ENCODE measurements at regions not wholly inside any gene's neighbourhood (a gene's known extent, or its start where the extent isn't known, plus 50 kb on each side); places are given as distances from the start of the nearest gene placed in this dataset.
"Not testable (repeated sequence)": the region's sequence is repeated elsewhere in the genome, so short reads cannot be mapped to it uniquely, and the experiment has no call there.

- DNase-seq = no peak
These were observed 122.1 kb upstream of the SLC39A10 start for GRCh38 chr2:195534971-195535370.

DNA sequence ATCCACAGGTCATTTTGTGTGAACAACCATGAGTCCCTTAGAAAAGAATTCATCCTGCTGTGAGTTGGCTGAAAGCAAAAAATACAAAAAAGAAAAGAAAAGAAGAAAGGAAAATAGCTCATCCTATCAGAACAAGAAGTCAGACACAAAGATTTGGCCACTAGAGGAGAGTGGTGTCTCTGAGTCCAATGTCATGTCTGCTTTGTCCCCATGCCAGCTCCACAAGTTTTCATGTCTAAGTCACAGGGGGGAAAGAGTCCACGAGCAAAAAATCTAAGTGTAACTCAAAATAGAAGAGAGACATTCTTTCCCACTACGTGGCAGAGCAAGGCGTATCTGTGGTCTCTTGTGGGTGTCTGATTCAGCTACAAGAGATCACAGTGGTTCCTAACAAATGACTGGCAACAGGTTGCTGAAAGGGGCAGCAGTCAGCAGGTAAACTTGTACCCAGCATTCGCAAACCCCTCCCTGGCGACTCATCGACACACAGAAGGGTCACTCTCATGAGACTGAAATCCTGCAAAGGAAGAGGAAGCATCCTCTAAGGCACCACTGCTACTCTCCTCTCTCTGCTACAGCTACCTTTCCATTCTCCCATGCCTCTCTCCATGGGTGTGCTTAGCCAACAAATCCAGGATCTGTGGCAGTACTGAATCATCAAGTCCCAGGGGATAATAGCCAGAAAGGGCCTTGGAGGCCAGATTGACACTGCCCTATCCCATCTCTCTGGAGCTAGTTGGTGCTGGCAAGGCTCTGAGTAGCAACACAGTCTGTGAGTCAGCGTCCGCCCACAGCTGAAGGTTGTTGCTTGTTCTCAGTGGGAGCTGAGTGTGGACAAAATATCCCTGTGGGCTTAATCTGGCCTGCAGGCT lies 123.0 kb upstream of the SLC39A10 start:
- peak; percentile 87 for DNase-seq

DNA sequence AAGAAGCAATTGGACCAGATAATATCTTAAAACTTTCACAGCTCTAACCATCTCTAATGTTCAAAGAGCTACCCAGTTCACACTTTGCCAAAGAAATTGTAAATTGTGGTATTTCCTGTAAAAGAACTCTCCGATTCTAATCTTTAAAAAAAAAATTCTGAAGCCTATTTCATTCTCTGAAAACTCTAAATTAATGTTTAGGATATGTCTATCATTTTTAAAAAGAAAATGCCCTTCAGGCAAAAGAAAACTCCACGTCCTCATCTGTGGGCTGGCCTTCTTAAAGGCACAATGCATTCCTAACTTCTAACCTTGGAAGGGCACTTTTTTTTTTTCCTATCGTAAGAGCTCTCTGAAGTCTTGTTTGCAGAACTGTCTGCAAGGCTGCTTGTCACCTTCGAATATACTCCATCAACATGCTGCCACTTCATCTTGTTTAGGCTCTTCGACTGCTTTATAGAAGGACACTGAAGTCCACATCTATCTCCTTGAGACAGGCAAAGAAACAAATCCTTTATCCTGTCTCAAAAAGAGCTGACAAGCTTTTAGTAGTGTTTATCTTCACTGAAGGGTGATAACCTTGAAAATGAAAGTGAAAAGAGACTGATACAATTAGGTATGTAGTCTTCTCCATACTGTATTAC lies 124.3 kb upstream of the SLC39A10 start:
- peak; percentile 55 for DNase-seq

DNA sequence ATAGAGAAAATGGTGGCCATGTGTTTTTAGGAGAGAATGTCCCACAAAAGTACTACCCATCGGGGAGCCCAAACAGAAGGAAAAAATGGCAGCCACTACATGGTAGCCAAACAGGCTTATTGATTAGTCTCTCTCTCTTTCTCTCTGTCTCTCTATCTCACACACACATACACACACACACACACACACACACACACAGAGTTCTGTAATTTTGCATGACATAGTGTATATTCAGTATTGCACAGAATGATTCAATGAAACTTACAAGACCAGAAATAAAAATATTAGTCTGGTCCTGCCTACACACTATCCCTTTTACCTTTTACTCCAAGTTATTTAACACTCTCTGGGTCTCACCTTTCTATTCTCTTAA lies 124.8 kb upstream of the SLC39A10 start:
- no peak for DNase-seq

GRCh38 chr2:195531754-195532153 lies 125.3 kb upstream of the SLC39A10 start:
- DNase-seq = no peak

GRCh38 chr2:195523242-195523641 lies 133.8 kb upstream of the SLC39A10 start:
- not testable (repeated sequence) for DNase-seq

DNA sequence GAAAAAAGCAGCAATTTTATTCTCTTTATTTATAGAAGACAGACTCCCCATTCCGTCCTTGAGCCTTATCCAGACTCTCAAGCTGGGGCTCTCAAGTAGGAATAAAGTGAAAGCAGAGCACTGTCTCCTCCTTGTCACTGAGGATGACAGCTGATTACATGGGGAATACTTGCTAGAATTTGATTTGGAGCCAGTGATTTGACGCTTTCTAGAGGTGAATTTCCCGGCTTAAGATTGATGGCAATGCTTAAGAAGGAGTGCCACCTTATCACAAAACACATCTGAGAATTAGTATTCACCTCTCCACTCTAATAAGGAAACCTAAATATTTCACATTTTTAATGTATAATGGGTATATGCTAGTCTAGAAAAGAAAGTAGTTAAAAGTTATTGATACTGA lies 135.4 kb upstream of the SLC39A10 start:
- DNase-seq = no peak

- DNase-seq = no peak
These were observed 136.3 kb upstream of the SLC39A10 start for GRCh38 chr2:195520671-195521155.

DNA sequence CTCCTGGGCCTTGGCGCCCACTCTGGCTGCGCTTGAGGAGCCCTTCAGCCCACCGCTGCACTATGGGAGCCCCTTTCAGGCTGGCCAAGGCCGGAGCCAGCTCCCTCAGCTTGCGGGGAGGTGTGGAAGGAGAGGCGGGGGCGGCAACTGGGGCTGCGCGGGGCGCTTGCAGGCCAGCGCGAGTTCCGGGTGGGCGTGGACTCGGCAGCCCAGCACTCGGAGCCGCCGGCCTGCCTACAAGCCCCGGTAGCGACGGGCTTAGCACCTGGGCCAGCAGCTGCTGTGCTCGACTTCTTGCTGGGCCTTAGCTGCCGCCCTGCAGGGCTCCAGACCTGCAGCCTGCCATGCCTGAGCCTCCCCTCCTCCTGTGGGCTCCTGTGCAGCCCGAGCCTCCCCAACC lies 141.5 kb upstream of the SLC39A10 start:
- DNase-seq = no peak

DNA sequence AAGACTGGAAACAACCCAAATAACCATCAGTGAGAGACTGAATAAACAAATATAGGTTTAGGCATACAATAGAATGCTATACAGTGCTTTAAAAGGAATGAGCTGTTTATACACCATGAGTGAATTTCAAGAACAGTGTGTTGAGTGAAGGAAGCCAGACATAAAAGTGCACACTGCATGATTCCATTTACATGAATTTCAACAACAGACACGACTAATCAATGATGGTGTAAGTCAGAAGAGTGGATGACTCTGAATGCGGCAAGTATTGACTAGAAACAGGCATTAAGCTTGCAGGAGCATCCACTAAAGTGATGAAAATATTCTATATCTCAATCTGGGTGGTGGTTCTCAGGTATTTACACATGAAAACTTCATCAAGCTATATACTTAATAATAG lies 142.7 kb upstream of the SLC39A10 start:
- no peak for DNase-seq

DNA sequence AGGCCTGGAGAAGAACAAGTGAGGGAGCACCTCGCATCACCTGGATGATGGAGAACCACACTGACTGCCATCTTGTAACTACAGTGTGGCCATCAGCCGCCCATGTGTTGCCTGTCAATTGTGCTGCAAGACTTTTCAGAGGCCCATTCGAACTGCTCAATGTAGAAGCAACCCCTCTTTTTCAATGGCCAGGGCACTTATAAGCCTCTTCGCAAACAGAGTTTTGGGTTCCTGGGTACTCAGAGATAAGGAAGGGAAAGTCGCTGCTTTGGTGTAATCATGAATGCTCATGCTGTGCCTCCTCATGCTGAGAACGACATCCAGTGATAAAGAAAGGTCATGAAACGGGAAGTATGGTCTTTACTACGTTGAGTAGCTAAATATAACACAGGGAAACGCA lies 143.9 kb upstream of the SLC39A10 start:
- no peak for DNase-seq

- DNase-seq = no peak
These were observed 147.5 kb upstream of the SLC39A10 start for GRCh38 chr2:195509551-195509950.

- DNase-seq = no peak
These were observed 148.9 kb upstream of the SLC39A10 start for GRCh38 chr2:195508139-195508455.

GRCh38 chr2:195507447-195508138 lies 149.4 kb upstream of the SLC39A10 start:
- DNase-seq = no peak

DNA sequence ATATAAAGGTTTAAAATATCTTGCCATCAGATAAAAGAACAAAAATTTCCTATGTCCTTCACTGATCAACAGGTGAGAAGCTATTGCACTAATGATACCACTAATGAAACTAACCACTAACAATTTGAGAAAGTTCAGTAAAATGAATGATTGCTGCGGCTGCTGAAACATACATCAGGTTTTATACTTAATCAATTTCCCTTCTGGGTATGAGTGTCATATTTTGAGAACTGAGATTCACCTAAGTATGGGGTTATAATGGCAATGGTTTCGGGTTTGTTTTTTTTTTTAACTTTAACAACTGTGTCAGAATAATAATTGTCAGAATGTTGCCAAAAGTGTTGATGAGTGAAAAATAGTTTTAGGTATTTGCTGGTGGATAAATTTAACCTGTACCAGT lies 151.3 kb upstream of the SLC39A10 start:
- peak; percentile 30 for DNase-seq

DNA sequence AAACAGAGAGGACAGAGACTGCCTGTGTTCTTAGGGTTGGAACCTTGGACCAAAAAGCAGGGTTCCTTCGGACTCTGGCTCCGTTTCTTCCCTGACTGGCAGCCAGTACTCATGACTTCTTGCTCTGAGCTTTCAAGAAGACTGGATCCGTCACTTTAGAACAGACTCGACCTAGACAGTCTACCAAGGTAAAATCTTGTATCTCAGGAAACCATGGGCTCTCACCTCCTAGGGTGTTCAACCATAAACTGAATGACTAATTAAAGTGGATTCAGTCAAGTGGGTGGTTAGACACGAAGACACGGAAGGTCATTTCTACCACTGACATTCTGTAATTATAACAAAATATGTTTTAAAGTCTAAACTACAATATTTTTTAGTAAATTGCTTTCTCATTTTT lies 153.8 kb upstream of the SLC39A10 start:
- DNase-seq = no peak

DNA sequence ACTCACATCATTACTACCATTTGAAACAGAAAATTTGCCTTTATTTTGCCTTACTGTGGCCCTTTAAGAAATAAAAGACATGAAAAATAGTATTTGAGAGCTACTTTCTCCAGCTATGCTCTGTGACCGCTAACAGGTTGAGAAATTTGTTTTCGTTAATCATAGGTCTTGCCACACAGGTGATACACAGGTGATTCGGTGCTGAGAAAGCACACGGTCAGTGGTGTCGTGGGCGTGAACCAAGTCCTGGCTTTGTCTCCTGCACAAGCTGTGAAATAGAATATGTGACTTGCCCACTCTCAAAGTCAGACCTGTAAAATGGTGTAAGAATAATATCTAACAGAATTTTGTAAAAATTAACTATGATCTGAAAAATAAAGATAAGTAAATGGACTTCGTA lies 155.3 kb upstream of the SLC39A10 start:
- no peak for DNase-seq

- no peak for DNase-seq
These were observed 156.1 kb upstream of the SLC39A10 start for GRCh38 chr2:195500879-195501278.

GRCh38 chr2:195498839-195499490 lies 158.1 kb upstream of the SLC39A10 start:
- no peak for DNase-seq

DNA sequence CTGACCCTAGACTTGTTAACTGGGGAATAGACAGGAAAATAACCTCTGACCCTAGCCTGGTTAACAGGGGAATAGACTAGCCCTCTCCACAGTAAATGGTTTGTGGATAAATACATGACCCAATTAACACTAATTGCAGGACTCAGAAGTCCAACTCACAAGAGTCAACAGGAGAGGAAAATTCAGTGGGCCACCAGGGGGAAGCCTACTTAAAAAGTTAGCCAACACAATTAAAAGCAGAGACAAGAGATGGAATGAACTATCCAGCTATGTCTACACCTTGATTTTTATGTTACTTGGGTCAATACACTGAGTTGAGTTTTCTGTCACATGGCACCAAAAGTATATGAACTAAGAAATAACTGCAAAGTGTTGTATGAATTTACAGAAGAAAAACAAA lies 158.8 kb upstream of the SLC39A10 start:
- peak; percentile 23 for DNase-seq

- DNase-seq = no peak
These were observed 160.0 kb upstream of the SLC39A10 start for GRCh38 chr2:195496991-195497390.

DNA sequence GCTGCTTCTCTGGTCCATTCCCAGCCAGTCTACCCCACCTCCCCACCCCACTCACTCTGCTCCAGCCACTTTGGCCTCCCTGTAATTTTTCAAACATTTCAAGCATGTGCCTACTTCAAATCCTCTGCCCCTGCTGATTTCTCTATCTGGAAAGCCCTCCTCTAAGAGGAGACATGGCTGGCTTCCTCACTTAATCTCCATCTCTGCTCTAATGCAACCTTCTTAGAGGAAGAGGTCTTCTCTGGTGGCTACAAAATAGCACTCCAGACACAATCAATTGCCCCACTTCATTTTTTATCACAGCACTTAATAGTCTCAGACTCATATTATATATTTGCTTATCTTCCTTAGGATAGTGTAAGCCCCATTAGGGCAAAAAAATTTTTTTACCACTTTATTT lies 161.1 kb upstream of the SLC39A10 start:
- no peak for DNase-seq

DNA sequence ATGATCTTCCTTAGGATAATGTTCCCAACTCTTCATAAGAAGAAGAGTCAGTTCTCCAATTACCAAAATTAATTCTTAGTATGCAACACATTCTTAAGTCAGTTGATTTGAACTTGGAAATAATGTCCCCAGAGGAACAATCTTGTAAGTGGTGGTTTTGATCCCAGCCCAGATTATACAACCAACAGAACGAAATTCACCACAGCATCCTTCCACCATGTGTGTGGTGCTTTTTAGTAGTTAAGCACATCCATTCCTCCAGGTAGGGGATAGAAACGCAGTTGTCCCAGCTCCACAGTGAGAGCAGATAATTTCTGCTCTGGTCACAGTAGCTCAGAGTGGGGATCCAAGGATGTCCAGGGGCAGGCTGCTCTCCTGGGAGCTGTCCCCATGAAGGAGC lies 161.7 kb upstream of the SLC39A10 start:
- no peak for DNase-seq

All from activated CD4-positive, alpha-beta T cell treated with anti-CD3 and anti-CD28 coated beads, Interleukin-10, Interleukin-2, amounts not matched to agents 100 ng/mL and 50 ng/mL, durations not matched to agents 16 hours and 8 hours (primary cell).